ENCODE measurements at regions not wholly inside any gene's neighbourhood (a gene's known extent, or its start where the extent isn't known, plus 50 kb on each side); places are given as distances from the start of the nearest gene placed in this dataset.

DNA sequence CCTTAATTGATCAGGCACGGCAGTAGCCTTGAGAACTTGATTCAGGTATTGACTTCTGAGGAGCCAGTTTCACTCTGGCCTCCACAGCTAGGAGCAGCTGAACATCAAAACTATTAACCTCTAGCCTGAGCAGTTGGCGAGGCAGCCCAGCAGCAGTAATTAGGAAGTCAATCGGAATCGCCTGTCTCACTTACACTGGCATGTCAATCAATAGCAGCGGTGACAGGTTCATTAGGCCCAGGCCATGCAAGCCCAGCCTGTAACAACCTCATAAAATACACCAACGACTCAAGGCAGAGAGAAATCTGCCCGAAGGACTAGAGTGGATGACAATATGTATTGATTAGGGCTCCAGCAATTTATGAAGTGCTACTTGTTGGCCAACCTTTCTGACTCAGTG, 255.4 kb upstream of the SKOR2 start:
- TF ChIP-seq, protein P1, sequence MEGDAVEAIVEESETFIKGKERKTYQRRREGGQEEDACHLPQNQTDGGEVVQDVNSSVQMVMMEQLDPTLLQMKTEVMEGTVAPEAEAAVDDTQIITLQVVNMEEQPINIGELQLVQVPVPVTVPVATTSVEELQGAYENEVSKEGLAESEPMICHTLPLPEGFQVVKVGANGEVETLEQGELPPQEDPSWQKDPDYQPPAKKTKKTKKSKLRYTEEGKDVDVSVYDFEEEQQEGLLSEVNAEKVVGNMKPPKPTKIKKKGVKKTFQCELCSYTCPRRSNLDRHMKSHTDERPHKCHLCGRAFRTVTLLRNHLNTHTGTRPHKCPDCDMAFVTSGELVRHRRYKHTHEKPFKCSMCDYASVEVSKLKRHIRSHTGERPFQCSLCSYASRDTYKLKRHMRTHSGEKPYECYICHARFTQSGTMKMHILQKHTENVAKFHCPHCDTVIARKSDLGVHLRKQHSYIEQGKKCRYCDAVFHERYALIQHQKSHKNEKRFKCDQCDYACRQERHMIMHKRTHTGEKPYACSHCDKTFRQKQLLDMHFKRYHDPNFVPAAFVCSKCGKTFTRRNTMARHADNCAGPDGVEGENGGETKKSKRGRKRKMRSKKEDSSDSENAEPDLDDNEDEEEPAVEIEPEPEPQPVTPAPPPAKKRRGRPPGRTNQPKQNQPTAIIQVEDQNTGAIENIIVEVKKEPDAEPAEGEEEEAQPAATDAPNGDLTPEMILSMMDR (IDR thresholded peaks at IDR 0.05; ENCODE audit: low read depth, low read length) = no peak
- TF ChIP-seq EZH2phosphoT487 (IDR thresholded peaks at IDR 0.05; ENCODE audit: low read depth) = no peak
